ENCODE measurements at regions not wholly inside any gene's neighbourhood (a gene's known extent, or its start where the extent isn't known, plus 50 kb on each side); places are given as distances from the start of the nearest gene placed in this dataset.

- TF ChIP-seq POLR2AphosphoS5 (IDR thresholded peaks at IDR 0.05) (no peak), CTCF (IDR thresholded peaks at IDR 0.05; ENCODE audit: poor library complexity, severe bottlenecking) (no peak), REST (IDR thresholded peaks at IDR 0.05; ENCODE audit: borderline replicate concordance) (no peak)
Observed at GRCh38 chr2:15751477-15751876, 159.8 kb downstream of the DDX1 start.
